ENCODE measurements at regions not wholly inside any gene's neighbourhood (a gene's known extent, or its start where the extent isn't known, plus 50 kb on each side); places are given as distances from the start of the nearest gene placed in this dataset.

DNA sequence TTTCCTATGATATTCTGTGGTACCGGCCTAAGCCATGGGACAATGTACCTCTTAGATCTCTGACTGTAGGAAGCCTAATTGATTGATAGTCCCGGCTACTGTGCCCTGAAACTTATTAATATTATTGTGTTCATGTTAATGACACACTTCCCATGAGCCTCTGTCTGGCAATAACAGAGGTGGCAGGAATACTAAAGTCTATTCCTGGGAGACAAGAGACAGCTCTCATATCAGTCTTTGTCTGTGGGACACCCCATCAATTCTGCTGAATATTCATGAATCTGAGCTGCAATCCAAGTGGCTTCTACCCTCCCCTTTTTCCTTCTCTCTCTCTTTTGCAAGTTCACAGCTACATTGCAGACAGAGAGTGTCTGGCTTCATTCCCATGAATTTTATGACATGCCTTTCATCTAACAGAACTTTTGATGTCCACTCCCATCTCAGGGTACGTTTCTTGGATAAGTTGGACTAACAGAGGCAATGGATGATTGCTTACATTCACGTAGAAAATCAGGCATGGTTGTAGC lies 907.5 kb downstream of the ZPLD1 start:
- intact Hi-C loops (cut with DNase I), result no loop called here
- no peak for ATAC-seq
- no peak for DNase-seq (ENCODE audit: missing footprints)

- intact Hi-C loops (cut with DNase I), result no loop called here
- no peak for ATAC-seq
- no peak for DNase-seq (ENCODE audit: missing footprints)
These were observed 914.9 kb downstream of the ZPLD1 start for GRCh38 chr3:103349760-103350159.

DNA sequence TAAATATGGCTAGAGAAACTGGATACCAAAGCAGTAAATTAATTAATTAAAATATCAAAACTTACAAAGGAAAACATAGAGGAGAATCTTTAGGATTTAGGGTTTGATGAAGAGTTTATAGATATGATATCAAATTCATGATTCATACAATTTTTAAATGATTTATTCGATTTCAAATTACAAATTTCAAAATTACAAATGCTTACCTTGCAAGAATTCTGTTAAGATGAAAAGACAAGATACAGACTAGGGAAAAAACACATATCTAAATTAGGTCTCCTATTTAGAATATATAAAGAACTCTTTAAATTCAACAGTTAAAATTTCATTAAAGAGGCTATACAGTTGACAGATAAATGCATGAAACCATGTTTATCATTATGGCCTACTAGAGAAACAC lies 930.7 kb downstream of the ZPLD1 start:
- DNase-seq (ENCODE audit: missing footprints) (no peak), ATAC-seq (no peak)
- intact Hi-C loops (cut with DNase I), result no loop called here

DNA sequence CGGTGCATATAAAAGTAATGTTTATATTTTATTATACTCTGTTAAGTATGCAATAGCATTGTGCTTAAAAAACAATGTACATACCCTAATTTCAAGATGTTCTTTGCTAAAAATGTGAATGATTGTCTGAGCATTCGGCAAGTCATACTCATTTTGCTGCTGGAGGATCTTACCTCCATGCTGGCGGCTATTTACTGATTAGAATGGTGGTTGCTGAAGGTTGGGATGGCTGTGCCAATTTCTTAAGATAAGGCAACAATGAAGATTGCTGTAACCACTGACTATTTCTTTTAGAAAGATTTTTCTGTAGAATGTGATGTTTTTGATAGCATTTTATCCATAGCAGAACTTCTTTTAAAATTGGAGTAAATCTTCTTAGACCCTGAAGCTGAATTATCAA lies 932.7 kb downstream of the ZPLD1 start:
- no peak for DNase-seq (ENCODE audit: missing footprints)
- intact Hi-C loops (cut with DNase I), result no loop called here
- no peak for ATAC-seq

DNA sequence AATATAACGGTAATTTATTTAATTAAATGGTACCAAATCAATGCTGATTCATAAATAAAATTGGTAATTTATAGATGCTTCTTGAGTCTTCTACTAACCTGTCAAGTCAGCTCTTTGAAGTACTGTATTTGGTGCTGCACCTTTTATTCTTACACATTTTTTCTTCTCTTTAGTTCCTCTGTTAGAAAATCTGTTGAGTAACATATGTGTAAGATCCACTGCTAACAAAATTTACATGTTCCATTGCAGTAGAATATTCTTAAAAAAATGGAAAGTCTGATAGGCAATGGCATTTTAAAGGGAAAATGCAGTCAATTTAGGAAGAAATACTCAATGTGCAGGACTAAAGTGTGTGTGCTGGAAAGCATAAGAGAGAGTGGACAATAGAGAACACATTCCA lies 936.6 kb downstream of the ZPLD1 start:
- DNase-seq (ENCODE audit: missing footprints) (no peak), ATAC-seq (no peak)
- intact Hi-C loops (cut with DNase I), result no loop called here

DNA sequence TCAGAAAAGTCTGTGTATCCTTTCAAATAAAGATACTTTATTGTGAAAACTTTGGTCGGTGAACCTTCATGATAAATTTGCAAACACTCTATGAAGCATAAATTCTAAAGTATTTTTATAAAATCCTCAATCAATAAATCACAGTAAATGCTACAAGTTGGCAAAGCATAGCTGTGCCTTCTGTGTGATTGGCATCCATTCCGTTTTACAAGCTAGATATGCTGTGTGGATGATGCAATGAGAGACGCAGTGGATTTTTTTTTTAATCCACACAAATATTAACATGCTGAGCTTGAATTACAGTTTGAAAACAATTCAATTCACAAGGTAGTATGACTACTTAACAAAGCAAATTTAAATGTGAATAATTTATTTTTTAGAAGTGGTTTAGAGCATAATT lies 937.2 kb downstream of the ZPLD1 start:
- intact Hi-C loops (cut with DNase I), result no loop called here
- no peak for ATAC-seq
- no peak for DNase-seq (ENCODE audit: missing footprints)

GRCh38 chr3:103380391-103380790 lies 945.6 kb downstream of the ZPLD1 start:
- ATAC-seq (no peak), DNase-seq (ENCODE audit: missing footprints) (no peak)
- intact Hi-C loops (cut with DNase I), result no loop called here

- ATAC-seq (no peak), DNase-seq (ENCODE audit: missing footprints) (no peak)
- intact Hi-C loops (cut with DNase I), result no loop called here
These were observed 946.7 kb downstream of the ZPLD1 start for GRCh38 chr3:103381296-103382079.

GRCh38 chr3:103385961-103386656 lies 951.3 kb downstream of the ZPLD1 start:
- DNase-seq (ENCODE audit: missing footprints) (no peak), ATAC-seq (no peak)
- intact Hi-C loops (cut with DNase I), result no loop called here

DNA sequence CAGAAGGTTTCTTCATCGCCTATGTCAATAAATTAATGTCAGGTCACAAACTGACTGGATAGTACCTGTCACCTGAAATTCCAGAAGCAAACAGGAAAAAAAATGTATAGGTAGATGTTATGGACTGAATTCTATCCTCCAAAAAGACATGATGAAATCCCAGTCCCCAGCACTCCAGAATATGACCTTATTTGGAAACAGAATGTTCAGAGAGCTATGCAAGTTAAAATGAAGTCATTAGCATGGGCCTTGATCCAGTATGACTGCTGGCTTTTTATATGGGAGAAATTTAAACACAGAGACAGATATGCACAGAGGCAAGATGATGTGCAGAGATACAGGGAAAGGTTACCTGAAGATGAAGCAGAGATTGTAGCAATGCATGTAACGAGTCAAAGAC lies 953.4 kb downstream of the ZPLD1 start:
- intact Hi-C loops (cut with DNase I), result no loop called here
- DNase-seq (ENCODE audit: missing footprints) (no peak), ATAC-seq (no peak)

- intact Hi-C loops (cut with DNase I), result no loop called here
- DNase-seq (ENCODE audit: missing footprints) (no peak), ATAC-seq (no peak)
These were observed 954.5 kb downstream of the ZPLD1 start for GRCh38 chr3:103389356-103389755.

DNA sequence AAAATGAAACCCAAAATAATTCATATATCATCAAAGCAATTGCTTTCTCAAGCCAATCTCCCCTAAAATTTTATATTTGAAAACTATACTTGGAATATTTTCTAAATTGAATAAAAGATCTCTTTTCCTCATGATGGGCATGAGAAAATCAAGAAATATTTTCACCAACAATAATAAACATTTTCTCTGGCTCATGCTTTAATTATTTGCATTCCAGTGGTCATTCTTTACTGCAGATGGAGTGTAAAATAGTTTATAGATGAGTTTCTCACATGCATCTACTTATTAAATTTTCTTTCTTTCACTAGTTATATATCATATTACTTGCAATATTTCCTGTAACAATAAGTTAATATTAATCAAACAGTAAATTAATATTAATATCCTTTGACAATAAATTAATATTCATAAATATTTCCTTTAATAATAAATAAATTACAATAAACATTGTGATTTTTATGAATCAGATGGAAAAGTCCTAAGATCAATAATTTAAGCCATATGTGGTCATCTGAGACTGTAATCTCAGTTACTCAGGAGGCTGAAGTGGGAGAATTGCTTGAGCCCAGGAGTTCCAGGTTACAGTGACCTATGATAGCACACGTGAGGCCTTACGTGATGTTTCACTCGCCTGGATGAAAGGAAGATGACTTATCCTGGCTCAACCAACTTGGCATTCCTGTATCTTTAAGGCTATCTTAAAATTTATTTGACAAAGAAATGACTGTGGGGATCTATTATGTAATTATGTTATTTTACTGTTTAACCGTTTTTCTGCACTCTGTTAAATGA lies 958.8 kb downstream of the ZPLD1 start:
- intact Hi-C loops (cut with DNase I), result no loop called here
- no peak for DNase-seq (ENCODE audit: missing footprints)
- ATAC-seq, result no peak

GRCh38 chr3:103403191-103403590 lies 968.4 kb downstream of the ZPLD1 start:
- intact Hi-C loops (cut with DNase I), result no loop called here

GRCh38 chr3:103406320-103406850 lies 971.6 kb downstream of the ZPLD1 start:
- intact Hi-C loops (cut with DNase I), result no loop called here
- DNase-seq (ENCODE audit: missing footprints) (no peak), ATAC-seq (no peak)

More at GRCh38 chr3:103403191-103403590, 968.4 kb downstream of the ZPLD1 start:
- DNase-seq (ENCODE audit: missing footprints) (no peak), ATAC-seq (no peak)

DNA sequence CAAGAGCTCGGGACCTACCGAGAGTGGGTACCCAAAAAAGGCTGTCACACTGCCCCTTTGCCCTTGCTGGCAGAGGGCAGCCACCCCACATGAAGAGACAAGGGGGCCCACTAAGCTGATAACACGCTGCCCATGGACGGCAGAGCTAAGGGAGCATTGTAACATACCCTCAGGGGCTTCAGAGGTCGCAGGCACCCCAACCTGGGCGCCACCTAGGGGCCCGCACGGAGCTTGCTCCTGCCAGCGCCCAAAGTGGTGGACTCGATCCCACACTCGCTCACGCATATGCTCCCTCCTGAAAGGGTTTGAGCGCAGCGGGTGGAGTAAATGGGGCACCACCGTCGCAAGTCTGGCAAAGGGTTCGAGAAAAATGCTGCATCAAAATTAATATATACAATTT lies 975.4 kb downstream of the ZPLD1 start:
- no peak for DNase-seq (ENCODE audit: missing footprints)
- intact Hi-C loops (cut with DNase I), result no loop called here
- ATAC-seq, result no peak

DNA sequence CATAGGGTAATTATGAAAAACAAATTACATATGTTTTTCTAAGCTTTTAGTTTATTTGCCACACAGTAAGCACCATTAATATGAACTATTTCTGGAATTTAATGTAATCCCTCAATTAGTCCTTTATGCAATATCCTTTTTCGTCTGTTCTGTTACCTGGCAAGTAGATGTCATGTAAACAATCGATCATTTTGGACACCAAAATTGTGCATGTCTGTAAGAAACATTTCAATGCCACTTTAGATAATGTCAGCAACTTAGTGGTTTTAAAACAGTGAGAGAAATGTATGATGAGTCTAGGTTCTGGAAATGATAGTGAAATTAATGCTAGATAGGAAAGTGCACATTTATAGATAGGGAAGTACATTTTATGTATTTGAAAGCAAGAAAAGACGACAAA lies 986.6 kb downstream of the ZPLD1 start:
- intact Hi-C loops (cut with DNase I), result no loop called here
- ATAC-seq, result no peak
- no peak for DNase-seq (ENCODE audit: missing footprints)

- DNase-seq (ENCODE audit: missing footprints), result no peak
- intact Hi-C loops (cut with DNase I), result no loop called here
- no peak for ATAC-seq
These were observed 1003.1 kb downstream of the ZPLD1 start for GRCh38 chr3:103437883-103438282.

- ATAC-seq, result no peak
- DNase-seq (ENCODE audit: missing footprints), result no peak
- intact Hi-C loops (cut with DNase I), result no loop called here
These were observed 1005.9 kb downstream of the ZPLD1 start for GRCh38 chr3:103440539-103441203.
